ENCODE measurements at regions not wholly inside any gene's neighbourhood (a gene's known extent, or its start where the extent isn't known, plus 50 kb on each side); places are given as distances from the start of the nearest gene placed in this dataset.

- TF ChIP-seq EP300 (IDR thresholded peaks at IDR 0.05) (no peak), POLR2A (IDR thresholded peaks at IDR 0.05; ENCODE audit: low read depth) (no peak), POLR2AphosphoS5 (IDR thresholded peaks at IDR 0.05) (no peak)
- TF ChIP-seq, protein P1, sequence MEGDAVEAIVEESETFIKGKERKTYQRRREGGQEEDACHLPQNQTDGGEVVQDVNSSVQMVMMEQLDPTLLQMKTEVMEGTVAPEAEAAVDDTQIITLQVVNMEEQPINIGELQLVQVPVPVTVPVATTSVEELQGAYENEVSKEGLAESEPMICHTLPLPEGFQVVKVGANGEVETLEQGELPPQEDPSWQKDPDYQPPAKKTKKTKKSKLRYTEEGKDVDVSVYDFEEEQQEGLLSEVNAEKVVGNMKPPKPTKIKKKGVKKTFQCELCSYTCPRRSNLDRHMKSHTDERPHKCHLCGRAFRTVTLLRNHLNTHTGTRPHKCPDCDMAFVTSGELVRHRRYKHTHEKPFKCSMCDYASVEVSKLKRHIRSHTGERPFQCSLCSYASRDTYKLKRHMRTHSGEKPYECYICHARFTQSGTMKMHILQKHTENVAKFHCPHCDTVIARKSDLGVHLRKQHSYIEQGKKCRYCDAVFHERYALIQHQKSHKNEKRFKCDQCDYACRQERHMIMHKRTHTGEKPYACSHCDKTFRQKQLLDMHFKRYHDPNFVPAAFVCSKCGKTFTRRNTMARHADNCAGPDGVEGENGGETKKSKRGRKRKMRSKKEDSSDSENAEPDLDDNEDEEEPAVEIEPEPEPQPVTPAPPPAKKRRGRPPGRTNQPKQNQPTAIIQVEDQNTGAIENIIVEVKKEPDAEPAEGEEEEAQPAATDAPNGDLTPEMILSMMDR (IDR thresholded peaks at IDR 0.05), result no peak
Measured at GRCh38 chr14:98728024-98728423, 544.0 kb downstream of the BCL11B start.
